ENCODE measurements at regions not wholly inside any gene's neighbourhood (a gene's known extent, or its start where the extent isn't known, plus 50 kb on each side); places are given as distances from the start of the nearest gene placed in this dataset.

- Histone ChIP-seq H3K36me3 (ENCODE audit: control insufficient read depth in 2 of 2, insufficient read depth in 2 of 2, low read length in 2 of 2) (no peaks in the 10 kb centered on the region), H3K4me3 (ENCODE audit: low read length in 2 of 2) (no peak overlapping the region), H3K27me3 (ENCODE audit: control insufficient read depth in 1 of 2, insufficient read depth in 2 of 2, low read length in 2 of 2) (no peaks in the 10 kb centered on the region), H3K4me1 (ENCODE audit: control insufficient read depth, insufficient read depth, low read length) (no peaks in the 10 kb centered on the region), H3K9ac (ENCODE audit: low read length in 2 of 2) (no peak overlapping the region), H3K9me3 (ENCODE audit: control insufficient read depth in 2 of 2, low read length in 2 of 2) (no peaks in the 10 kb centered on the region), H3K27ac (ENCODE audit: low read length) (no peak overlapping the region)
Observed at GRCh38 chr1:172887162-172887561, 163.6 kb downstream of the TNFSF18 start.

GRCh38 chr1:172893146-172893841 is 157.4 kb downstream of the TNFSF18 start:
- no peak overlapping the region for H3K9ac ChIP-seq (ENCODE audit: low read length in 2 of 2)
- H3K27ac ChIP-seq (ENCODE audit: low read length) = no peak overlapping the region
- H3K9me3 ChIP-seq (ENCODE audit: control insufficient read depth in 2 of 2, low read length in 2 of 2) = no peaks in the 10 kb centered on the region
- H3K4me1 ChIP-seq (ENCODE audit: control insufficient read depth, insufficient read depth, low read length) = peaks cover 3% of the 10 kb centered on the region
- H3K4me3 ChIP-seq (ENCODE audit: low read length in 2 of 2) = no peak overlapping the region
- H3K36me3 ChIP-seq (ENCODE audit: control insufficient read depth in 2 of 2, insufficient read depth in 2 of 2, low read length in 2 of 2) = no peaks in the 10 kb centered on the region
- H3K27me3 ChIP-seq (ENCODE audit: control insufficient read depth in 1 of 2, insufficient read depth in 2 of 2, low read length in 2 of 2) = no peaks in the 10 kb centered on the region

- no peaks in the 10 kb centered on the region for H3K27me3 ChIP-seq (ENCODE audit: control insufficient read depth in 1 of 2, insufficient read depth in 2 of 2, low read length in 2 of 2)
- H3K4me1 ChIP-seq (ENCODE audit: control insufficient read depth, insufficient read depth, low read length) = peaks cover 3% of the 10 kb centered on the region
- no peak overlapping the region for H3K9ac ChIP-seq (ENCODE audit: low read length in 2 of 2)
- H3K4me3 ChIP-seq (ENCODE audit: low read length in 2 of 2) = no peak overlapping the region
- no peaks in the 10 kb centered on the region for H3K9me3 ChIP-seq (ENCODE audit: control insufficient read depth in 2 of 2, low read length in 2 of 2)
- no peak overlapping the region for H3K27ac ChIP-seq (ENCODE audit: low read length)
- no peaks in the 10 kb centered on the region for H3K36me3 ChIP-seq (ENCODE audit: control insufficient read depth in 2 of 2, insufficient read depth in 2 of 2, low read length in 2 of 2)
Observed at GRCh38 chr1:172894349-172895049, 156.2 kb downstream of the TNFSF18 start.

GRCh38 chr1:172895050-172895460 is 155.7 kb downstream of the TNFSF18 start:
- no peaks in the 10 kb centered on the region for H3K27me3 ChIP-seq (ENCODE audit: control insufficient read depth in 1 of 2, insufficient read depth in 2 of 2, low read length in 2 of 2)
- H3K9me3 ChIP-seq (ENCODE audit: control insufficient read depth in 2 of 2, low read length in 2 of 2) = no peaks in the 10 kb centered on the region
- H3K4me3 ChIP-seq (ENCODE audit: low read length in 2 of 2) = peak overlapping the region; percentile 30 to 38
- no peak overlapping the region for H3K9ac ChIP-seq (ENCODE audit: low read length in 2 of 2)
- H3K36me3 ChIP-seq (ENCODE audit: control insufficient read depth in 2 of 2, insufficient read depth in 2 of 2, low read length in 2 of 2) = no peaks in the 10 kb centered on the region
- H3K27ac ChIP-seq (ENCODE audit: low read length) = no peak overlapping the region
- peaks cover 3% of the 10 kb centered on the region for H3K4me1 ChIP-seq (ENCODE audit: control insufficient read depth, insufficient read depth, low read length)

GRCh38 chr1:172895761-172896160 is 155.0 kb downstream of the TNFSF18 start:
- H3K27ac ChIP-seq (ENCODE audit: low read length) = no peak overlapping the region
- no peak overlapping the region for H3K9ac ChIP-seq (ENCODE audit: low read length in 2 of 2)
- H3K4me1 ChIP-seq (ENCODE audit: control insufficient read depth, insufficient read depth, low read length) = peaks cover 3% of the 10 kb centered on the region
- H3K4me3 ChIP-seq (ENCODE audit: low read length in 2 of 2) = no peak overlapping the region
- no peaks in the 10 kb centered on the region for H3K36me3 ChIP-seq (ENCODE audit: control insufficient read depth in 2 of 2, insufficient read depth in 2 of 2, low read length in 2 of 2)
- H3K9me3 ChIP-seq (ENCODE audit: control insufficient read depth in 2 of 2, low read length in 2 of 2) = no peaks in the 10 kb centered on the region
- H3K27me3 ChIP-seq (ENCODE audit: control insufficient read depth in 1 of 2, insufficient read depth in 2 of 2, low read length in 2 of 2) = no peaks in the 10 kb centered on the region

- Histone ChIP-seq H3K27ac (ENCODE audit: low read length) (no peak overlapping the region), H3K9me3 (ENCODE audit: control insufficient read depth in 2 of 2, low read length in 2 of 2) (no peaks in the 10 kb centered on the region), H3K4me1 (ENCODE audit: control insufficient read depth, insufficient read depth, low read length) (peaks cover 3% of the 10 kb centered on the region), H3K4me3 (ENCODE audit: low read length in 2 of 2) (no peak overlapping the region), H3K9ac (ENCODE audit: low read length in 2 of 2) (no peak overlapping the region), H3K27me3 (ENCODE audit: control insufficient read depth in 1 of 2, insufficient read depth in 2 of 2, low read length in 2 of 2) (no peaks in the 10 kb centered on the region), H3K36me3 (ENCODE audit: control insufficient read depth in 2 of 2, insufficient read depth in 2 of 2, low read length in 2 of 2) (no peaks in the 10 kb centered on the region)
Observed at GRCh38 chr1:172897738-172898137, 153.0 kb downstream of the TNFSF18 start.

- Histone ChIP-seq H3K9me3 (ENCODE audit: control insufficient read depth in 2 of 2, low read length in 2 of 2) (no peaks in the 10 kb centered on the region), H3K4me3 (ENCODE audit: low read length in 2 of 2) (no peak overlapping the region), H3K27me3 (ENCODE audit: control insufficient read depth in 1 of 2, insufficient read depth in 2 of 2, low read length in 2 of 2) (no peaks in the 10 kb centered on the region), H3K27ac (ENCODE audit: low read length) (no peak overlapping the region), H3K4me1 (ENCODE audit: control insufficient read depth, insufficient read depth, low read length) (peaks cover 3% of the 10 kb centered on the region), H3K9ac (ENCODE audit: low read length in 2 of 2) (no peak overlapping the region), H3K36me3 (ENCODE audit: control insufficient read depth in 2 of 2, insufficient read depth in 2 of 2, low read length in 2 of 2) (no peaks in the 10 kb centered on the region)
Observed at GRCh38 chr1:172898866-172899265, 151.9 kb downstream of the TNFSF18 start.

GRCh38 chr1:172900376-172900997 is 150.3 kb downstream of the TNFSF18 start:
- Histone ChIP-seq H3K36me3 (ENCODE audit: control insufficient read depth in 2 of 2, insufficient read depth in 2 of 2, low read length in 2 of 2) (no peaks in the 10 kb centered on the region), H3K9ac (ENCODE audit: low read length in 2 of 2) (no peak overlapping the region), H3K27me3 (ENCODE audit: control insufficient read depth in 1 of 2, insufficient read depth in 2 of 2, low read length in 2 of 2) (no peaks in the 10 kb centered on the region), H3K4me1 (ENCODE audit: control insufficient read depth, insufficient read depth, low read length) (no peaks in the 10 kb centered on the region), H3K4me3 (ENCODE audit: low read length in 2 of 2) (no peak overlapping the region), H3K27ac (ENCODE audit: low read length) (no peak overlapping the region), H3K9me3 (ENCODE audit: control insufficient read depth in 2 of 2, low read length in 2 of 2) (no peaks in the 10 kb centered on the region)

GRCh38 chr1:172902200-172902599 is 148.5 kb downstream of the TNFSF18 start:
- H3K4me3 ChIP-seq (ENCODE audit: low read length in 2 of 2) = no peak overlapping the region
- H3K4me1 ChIP-seq (ENCODE audit: control insufficient read depth, insufficient read depth, low read length) = no peaks in the 10 kb centered on the region
- no peaks in the 10 kb centered on the region for H3K27me3 ChIP-seq (ENCODE audit: control insufficient read depth in 1 of 2, insufficient read depth in 2 of 2, low read length in 2 of 2)
- no peak overlapping the region for H3K27ac ChIP-seq (ENCODE audit: low read length)
- H3K9ac ChIP-seq (ENCODE audit: low read length in 2 of 2) = no peak overlapping the region
- H3K36me3 ChIP-seq (ENCODE audit: control insufficient read depth in 2 of 2, insufficient read depth in 2 of 2, low read length in 2 of 2) = no peaks in the 10 kb centered on the region
- H3K9me3 ChIP-seq (ENCODE audit: control insufficient read depth in 2 of 2, low read length in 2 of 2) = no peaks in the 10 kb centered on the region

- H3K9me3 ChIP-seq (ENCODE audit: control insufficient read depth in 2 of 2, low read length in 2 of 2) = no peaks in the 10 kb centered on the region
- no peaks in the 10 kb centered on the region for H3K36me3 ChIP-seq (ENCODE audit: control insufficient read depth in 2 of 2, insufficient read depth in 2 of 2, low read length in 2 of 2)
- H3K9ac ChIP-seq (ENCODE audit: low read length in 2 of 2) = no peak overlapping the region
- no peak overlapping the region for H3K4me3 ChIP-seq (ENCODE audit: low read length in 2 of 2)
- H3K27ac ChIP-seq (ENCODE audit: low read length) = no peak overlapping the region
- no peaks in the 10 kb centered on the region for H3K4me1 ChIP-seq (ENCODE audit: control insufficient read depth, insufficient read depth, low read length)
- no peaks in the 10 kb centered on the region for H3K27me3 ChIP-seq (ENCODE audit: control insufficient read depth in 1 of 2, insufficient read depth in 2 of 2, low read length in 2 of 2)
Observed at GRCh38 chr1:172902861-172903381, 147.8 kb downstream of the TNFSF18 start.

All from stomach smooth muscle (tissue), 2 donors.